DOHH2 (cell line): ENCODE measurements at regions not wholly inside any gene's neighbourhood (a gene's known extent, or its start where the extent isn't known, plus 50 kb on each side); places are given as distances from the start of the nearest gene placed in this dataset.

Experiments used
- H3F3A ChIP-seq: fragments of 200-600 bp; sonication (generic), shearing (Covaris generic); 2 replicates; pipeline ENCODE4 v1.6.0; 2016; ENCODE audit warnings: antibody characterized with exemption, mild to moderate bottlenecking; ENCODE audit not compliant: control insufficient read depth, insufficient read depth
- H3K27ac ChIP-seq: fragments of 200-600 bp; sonication (generic); 2 replicates; pipeline ENCODE4 v1.5.1; 2014; ENCODE audit warnings: low read depth, mild to moderate bottlenecking, low read length, moderate library complexity
- H3K27me3 ChIP-seq: fragments of 200-600 bp; sonication (generic); 2 replicates; pipeline ENCODE4 v1.6.1; 2014; ENCODE audit warnings: mild to moderate bottlenecking, low read length, mixed read lengths; ENCODE audit not compliant: control insufficient read depth
- H3K36me3 ChIP-seq: fragments of 200-600 bp; sonication (generic); 2 replicates; pipeline ENCODE4 v1.6.1; 2014; ENCODE audit warnings: mild to moderate bottlenecking, low read length, moderate library complexity, mixed read lengths; ENCODE audit not compliant: control insufficient read depth
- H3K4me1 ChIP-seq: fragments of 200-600 bp; sonication (generic); 2 replicates; pipeline ENCODE4 v1.6.1; 2014; ENCODE audit warnings: mild to moderate bottlenecking, low read length, mixed read lengths; ENCODE audit not compliant: control insufficient read depth
- H3K4me2 ChIP-seq: fragments of 200-600 bp; sonication (generic); 2 replicates; pipeline ENCODE4 v1.6.0; 2014; ENCODE audit warnings: mild to moderate bottlenecking, low read length, moderate library complexity
- H3K4me3 ChIP-seq: fragments of 200-600 bp; sonication (generic); 2 replicates; pipeline ENCODE4 v1.5.1; 2014; ENCODE audit warnings: mild to moderate bottlenecking, low read length, mixed read lengths
- H3K79me2 ChIP-seq: fragments of 200-600 bp; sonication (generic); 2 replicates; pipeline ENCODE4 v1.6.1; 2014; ENCODE audit warnings: mild to moderate bottlenecking, low read length, mixed read lengths; ENCODE audit not compliant: control insufficient read depth
- H3K9me2 ChIP-seq: fragments of 200-600 bp; sonication (generic); replicated peaks from 2 replicates; pipeline ENCODE4 v1.6.1; 2014; ENCODE audit warnings: mild to moderate bottlenecking, low read length, mixed read lengths; ENCODE audit not compliant: control insufficient read depth
- H3K9me3 ChIP-seq: fragments of 200-600 bp; sonication (generic); 2 replicates; pipeline ENCODE4 v1.6.1; 2014; ENCODE audit warnings: antibody characterized with exemption, low read length, mixed read lengths; ENCODE audit not compliant: control insufficient read depth, insufficient read depth
- H4K20me1 ChIP-seq: fragments of 200-600 bp; sonication (generic); 2 replicates; pipeline ENCODE4 v1.6.0; 2014; ENCODE audit warnings: low read depth, mild to moderate bottlenecking, antibody characterized with exemption, low read length, moderate library complexity; ENCODE audit not compliant: control insufficient read depth, insufficient read depth
- EZH2phosphoT487 ChIP-seq: fragments of 200-600 bp; sonication (generic); IDR thresholded peaks from 2 replicates; pipeline ENCODE4 v1.6.1; 2017; ENCODE audit warnings: borderline replicate concordance, mild to moderate bottlenecking, antibody characterized with exemption, low read length, moderate library complexity, mixed read lengths
- TF ChIP-seq, protein P1 (sequence below): fragments of 200-600 bp; sonication (generic); IDR thresholded peaks from one replicate; pipeline ENCODE4 v1.5.1; 2014; ENCODE audit warnings: antibody characterized with exemption, mild to moderate bottlenecking, low read depth, low read length; ENCODE audit not compliant: poor library complexity, severe bottlenecking

DNA sequence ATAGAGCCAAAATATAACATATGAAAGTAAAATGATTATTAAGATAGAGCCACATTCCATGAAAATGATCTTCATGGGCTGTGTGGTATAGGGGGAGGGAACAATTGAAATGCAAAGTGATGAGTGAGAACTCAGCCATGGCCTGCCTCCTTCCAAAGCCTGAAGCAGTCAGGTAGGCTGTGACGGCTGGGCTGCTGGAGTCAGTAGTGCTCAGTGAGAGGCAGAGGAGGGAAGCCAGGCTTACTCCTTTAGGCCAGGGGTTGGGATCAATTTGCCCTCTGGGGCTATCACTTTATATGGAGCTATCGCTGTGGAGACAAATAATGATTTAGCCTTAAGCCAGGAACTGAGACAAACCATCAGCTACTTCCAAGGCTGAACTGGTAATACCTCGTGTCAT lies 654.9 kb downstream of the FGF9 start:
- Histone ChIP-seq H3K9me2 (no peaks in the 10 kb centered on the region), H3K27ac (no peak overlapping the region), H3K27me3 (no peaks in the 10 kb centered on the region), H3K4me3 (no peak overlapping the region), H4K20me1 (no peaks in the 10 kb centered on the region), H3F3A (no peaks in the 10 kb centered on the region), H3K4me2 (no peak overlapping the region), H3K9me3 (no peaks in the 10 kb centered on the region), H3K36me3 (no peaks in the 10 kb centered on the region), H3K79me2 (no peaks in the 10 kb centered on the region), H3K4me1 (no peaks in the 10 kb centered on the region)
- TF ChIP-seq EZH2phosphoT487: no peak
- TF ChIP-seq, protein P1, sequence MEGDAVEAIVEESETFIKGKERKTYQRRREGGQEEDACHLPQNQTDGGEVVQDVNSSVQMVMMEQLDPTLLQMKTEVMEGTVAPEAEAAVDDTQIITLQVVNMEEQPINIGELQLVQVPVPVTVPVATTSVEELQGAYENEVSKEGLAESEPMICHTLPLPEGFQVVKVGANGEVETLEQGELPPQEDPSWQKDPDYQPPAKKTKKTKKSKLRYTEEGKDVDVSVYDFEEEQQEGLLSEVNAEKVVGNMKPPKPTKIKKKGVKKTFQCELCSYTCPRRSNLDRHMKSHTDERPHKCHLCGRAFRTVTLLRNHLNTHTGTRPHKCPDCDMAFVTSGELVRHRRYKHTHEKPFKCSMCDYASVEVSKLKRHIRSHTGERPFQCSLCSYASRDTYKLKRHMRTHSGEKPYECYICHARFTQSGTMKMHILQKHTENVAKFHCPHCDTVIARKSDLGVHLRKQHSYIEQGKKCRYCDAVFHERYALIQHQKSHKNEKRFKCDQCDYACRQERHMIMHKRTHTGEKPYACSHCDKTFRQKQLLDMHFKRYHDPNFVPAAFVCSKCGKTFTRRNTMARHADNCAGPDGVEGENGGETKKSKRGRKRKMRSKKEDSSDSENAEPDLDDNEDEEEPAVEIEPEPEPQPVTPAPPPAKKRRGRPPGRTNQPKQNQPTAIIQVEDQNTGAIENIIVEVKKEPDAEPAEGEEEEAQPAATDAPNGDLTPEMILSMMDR: no peak

DNA sequence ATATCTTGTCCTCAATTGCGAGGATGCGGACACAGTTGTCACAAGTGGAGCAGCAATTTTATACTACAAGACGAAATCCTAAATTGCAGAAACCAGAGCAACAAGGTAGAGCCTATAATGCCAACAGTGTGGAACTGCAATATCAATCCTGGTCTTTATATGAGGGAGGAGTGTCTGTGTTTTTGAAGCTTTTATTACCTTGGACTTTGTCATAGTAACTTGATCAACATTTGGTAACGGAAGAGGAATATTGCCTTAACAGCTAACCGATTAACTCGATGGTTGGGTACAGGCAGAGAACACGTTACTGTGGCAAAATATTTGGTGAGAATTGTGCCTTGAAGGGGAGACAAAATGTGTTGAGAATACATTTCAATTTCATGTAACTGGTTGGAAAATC lies 661.5 kb downstream of the FGF9 start:
- no peaks in the 10 kb centered on the region for H3K36me3 ChIP-seq
- H3K27me3 ChIP-seq: no peaks in the 10 kb centered on the region
- no peaks in the 10 kb centered on the region for H4K20me1 ChIP-seq
- no peak overlapping the region for H3K4me3 ChIP-seq
- H3K79me2 ChIP-seq: no peaks in the 10 kb centered on the region
- no peak for TF ChIP-seq EZH2phosphoT487
- TF ChIP-seq, protein P1: no peak
- no peaks in the 10 kb centered on the region for H3K4me1 ChIP-seq
- H3K27ac ChIP-seq: no peak overlapping the region
- peaks cover 5% of the 10 kb centered on the region; the same call in 1 of the 2 replicates for H3K9me3 ChIP-seq
- H3F3A ChIP-seq: no peaks in the 10 kb centered on the region
- H3K9me2 ChIP-seq: no peaks in the 10 kb centered on the region
- no peak overlapping the region for H3K4me2 ChIP-seq

DNA sequence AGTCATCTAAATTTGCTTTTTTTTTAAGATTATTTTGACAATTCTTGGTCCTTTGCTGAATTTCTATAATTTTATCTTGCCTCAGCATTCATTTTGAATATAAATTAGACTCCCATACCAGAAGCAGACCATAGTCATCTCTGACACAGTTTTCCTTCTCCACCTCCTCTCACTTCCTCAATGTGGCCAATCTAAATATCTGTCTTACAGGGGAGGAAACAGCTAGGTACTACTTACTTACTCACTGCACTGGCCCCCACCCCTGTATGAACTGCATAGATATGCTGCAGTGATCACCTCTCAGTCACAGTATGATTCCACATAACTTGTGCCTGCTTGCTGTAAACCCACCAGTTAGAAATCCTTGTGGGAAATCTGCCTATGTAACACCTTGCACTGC lies 665.6 kb downstream of the FGF9 start:
- no peaks in the 10 kb centered on the region for H3K9me2 ChIP-seq
- H3K27me3 ChIP-seq: no peaks in the 10 kb centered on the region
- no peaks in the 10 kb centered on the region for H3F3A ChIP-seq
- peaks cover 8% of the 10 kb centered on the region; the same call in 1 of the 2 replicates for H3K9me3 ChIP-seq
- H3K4me2 ChIP-seq: no peak overlapping the region
- H4K20me1 ChIP-seq: no peaks in the 10 kb centered on the region
- no peaks in the 10 kb centered on the region for H3K4me1 ChIP-seq
- no peak overlapping the region for H3K4me3 ChIP-seq
- TF ChIP-seq EZH2phosphoT487: no peak
- TF ChIP-seq, protein P1: no peak
- H3K79me2 ChIP-seq: no peaks in the 10 kb centered on the region
- H3K36me3 ChIP-seq: no peaks in the 10 kb centered on the region
- H3K27ac ChIP-seq: no peak overlapping the region

DNA sequence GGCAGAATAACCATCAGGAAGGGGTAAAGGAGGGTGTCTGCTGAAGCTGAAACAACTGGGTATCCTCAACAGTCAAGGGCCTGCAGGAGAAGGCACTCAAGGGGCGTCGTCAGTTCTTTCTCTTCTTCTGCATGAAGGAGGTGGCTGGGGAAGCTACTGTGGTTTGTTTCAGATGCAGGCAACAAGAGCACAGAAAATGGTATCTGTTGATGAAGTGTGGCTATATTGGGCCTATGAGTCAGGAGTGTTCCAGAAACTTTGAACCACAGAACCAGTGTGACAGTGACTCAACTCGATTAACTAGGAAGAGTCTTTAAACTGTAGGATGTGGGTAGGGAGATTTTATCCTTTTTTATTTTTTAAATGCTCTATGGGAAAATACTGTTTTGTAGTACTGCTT lies 686.3 kb downstream of the FGF9 start:
- TF ChIP-seq, protein P1: no peak
- no peak for TF ChIP-seq EZH2phosphoT487
- Histone ChIP-seq H4K20me1 (no peaks in the 10 kb centered on the region), H3K9me3 (no peaks in the 10 kb centered on the region), H3K79me2 (no peaks in the 10 kb centered on the region), H3K27me3 (no peaks in the 10 kb centered on the region), H3K27ac (no peak overlapping the region), H3K4me2 (no peak overlapping the region), H3K9me2 (no peaks in the 10 kb centered on the region), H3K4me1 (no peaks in the 10 kb centered on the region), H3F3A (no peaks in the 10 kb centered on the region), H3K4me3 (no peak overlapping the region), H3K36me3 (no peaks in the 10 kb centered on the region)
